HL-60 (cell line): ENCODE measurements at regions not wholly inside any gene's neighbourhood (a gene's known extent, or its start where the extent isn't known, plus 50 kb on each side); places are given as distances from the start of the nearest gene placed in this dataset.

ENCODE experiments used
- CTCF ChIP-seq: IDR thresholded peaks from one replicate; pipeline ENCODE4 v1.5.1; 2011; ENCODE audit warnings: low read length, control low read depth, inconsistent platforms; ENCODE audit not compliant: insufficient read depth
- POLR2AphosphoS5 ChIP-seq: IDR thresholded peaks from 2 replicates; pipeline ENCODE4 v1.6.1; 2012; ENCODE audit warnings: low read depth
- REST ChIP-seq: IDR thresholded peaks from 2 replicates; pipeline ENCODE4 v1.6.1; 2012; ENCODE audit warnings: low read depth; ENCODE audit not compliant: insufficient replicate concordance

- TF ChIP-seq CTCF = no peak
- TF ChIP-seq POLR2AphosphoS5 = no peak
- TF ChIP-seq REST = no peak
These were observed 62.4 kb upstream of the PIAS1 start for GRCh38 chr15:67991706-67992105.
